HG03108 (cell line): ENCODE measurements at regions not wholly inside any gene's neighbourhood (a gene's known extent, or its start where the extent isn't known, plus 50 kb on each side); places are given as distances from the start of the nearest gene placed in this dataset.

Experiments used
- ATAC-seq: cut with Tn5 transposase; IDR thresholded peaks from one replicate; pipeline ENCODE4 v1.9.1; 2021; ENCODE audit warnings: moderate library complexity; ENCODE audit not compliant: unreplicated experiment

- no peak for ATAC-seq
Measured at GRCh38 chr11:97109078-97109477, 719.3 kb downstream of the JRKL start.

GRCh38 chr11:97110376-97110775 lies 720.6 kb downstream of the JRKL start:
- no peak for ATAC-seq

GRCh38 chr11:97111559-97111958 lies 721.7 kb downstream of the JRKL start:
- no peak for ATAC-seq

- ATAC-seq = no peak
Measured at GRCh38 chr11:97118614-97119200, 728.9 kb downstream of the JRKL start.

GRCh38 chr11:97123237-97123636 lies 733.4 kb downstream of the JRKL start:
- no peak for ATAC-seq

GRCh38 chr11:97136067-97136466 lies 746.3 kb downstream of the JRKL start:
- no peak for ATAC-seq

- ATAC-seq = no peak
Measured at GRCh38 chr11:97140885-97141494, 751.2 kb downstream of the JRKL start.

- ATAC-seq = no peak
Measured at GRCh38 chr11:97143463-97143862, 753.6 kb downstream of the JRKL start.

GRCh38 chr11:97149741-97150140 lies 759.9 kb downstream of the JRKL start:
- no peak for ATAC-seq

- ATAC-seq = no peak
Measured at GRCh38 chr11:97157221-97157740, 767.5 kb downstream of the JRKL start.

GRCh38 chr11:97158243-97158642 lies 768.4 kb downstream of the JRKL start:
- ATAC-seq = no peak

- no peak for ATAC-seq
Measured at GRCh38 chr11:97163631-97164191, 773.9 kb downstream of the JRKL start.

- no peak for ATAC-seq
Measured at GRCh38 chr11:97201743-97202612, 812.2 kb downstream of the JRKL start.

- no peak for ATAC-seq
Measured at GRCh38 chr11:97202613-97203292, 812.9 kb downstream of the JRKL start.

- no peak for ATAC-seq
Measured at GRCh38 chr11:97218011-97218410, 828.2 kb downstream of the JRKL start.

GRCh38 chr11:97223647-97224046 lies 833.8 kb downstream of the JRKL start:
- no peak for ATAC-seq

- ATAC-seq = no peak
Measured at GRCh38 chr11:97224396-97224795, 834.6 kb downstream of the JRKL start.

GRCh38 chr11:97225794-97226193 lies 836.0 kb downstream of the JRKL start:
- no peak for ATAC-seq

GRCh38 chr11:97229936-97230335 lies 840.1 kb downstream of the JRKL start:
- ATAC-seq = no peak

GRCh38 chr11:97231231-97231630 lies 841.4 kb downstream of the JRKL start:
- ATAC-seq = no peak

GRCh38 chr11:97234016-97234415 lies 844.2 kb downstream of the JRKL start:
- ATAC-seq = no peak
